SJCRH30 (cell line): ENCODE measurements at regions not wholly inside any gene's neighbourhood (a gene's known extent, or its start where the extent isn't known, plus 50 kb on each side); places are given as distances from the start of the nearest gene placed in this dataset.
"Not testable (repeated sequence)": the region's sequence is repeated elsewhere in the genome, so short reads cannot be mapped to it uniquely, and the experiment has no call there.

ENCODE experiments used
- DNase-seq, 2 experiments: peaks; one replicate each; pipeline ENCODE4 v3.0.0-alpha.2; 2015 to 2020
- H3K27ac ChIP-seq: fragments of 250-450 bp; sonication (Bioruptor Pico); 2 replicates; pipeline ENCODE4 v1.5.1; 2020; ENCODE audit warnings: mild to moderate bottlenecking, moderate library complexity
- H3K27me3 ChIP-seq: fragments of 250-450 bp; sonication (Bioruptor Pico); 2 replicates; pipeline ENCODE4 v1.5.1; 2020; ENCODE audit warnings: mild to moderate bottlenecking, moderate library complexity
- H3K36me3 ChIP-seq: fragments of 250-450 bp; sonication (Bioruptor Pico); 2 replicates; pipeline ENCODE4 v1.5.1; 2020; ENCODE audit warnings: mild to moderate bottlenecking, moderate library complexity
- H3K4me1 ChIP-seq: fragments of 250-450 bp; sonication (Bioruptor Pico); 2 replicates; pipeline ENCODE4 v1.5.1; 2020; ENCODE audit warnings: mild to moderate bottlenecking, moderate library complexity
- H3K4me3 ChIP-seq: fragments of 250-450 bp; sonication (Bioruptor Pico); 2 replicates; pipeline ENCODE4 v1.5.1; 2020; ENCODE audit warnings: mild to moderate bottlenecking, moderate library complexity
- H3K9me3 ChIP-seq: fragments of 250-450 bp; sonication (Bioruptor Pico); replicated peaks from 2 replicates; pipeline ENCODE4 v1.5.1; 2020; ENCODE audit warnings: mild to moderate bottlenecking, moderate library complexity

DNA sequence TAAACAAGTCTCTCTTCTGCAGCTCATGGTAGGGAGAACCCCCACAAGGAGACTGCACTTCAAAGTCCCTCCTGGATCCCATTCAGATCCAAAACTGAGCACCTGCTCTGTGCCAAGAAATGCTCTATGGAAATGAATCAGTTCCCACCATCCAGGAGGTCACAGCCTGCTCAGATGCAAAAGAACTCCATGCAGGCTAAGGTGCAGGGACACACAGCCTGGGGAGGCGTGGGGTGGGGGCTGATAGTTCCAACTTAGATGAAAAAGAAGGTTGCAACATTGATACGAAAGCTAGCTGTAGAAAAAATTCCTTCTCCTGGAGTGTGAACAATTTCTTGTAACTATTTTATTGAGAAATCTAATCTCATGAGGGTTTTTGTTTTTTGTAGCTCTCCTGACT is 111.0 kb upstream of the TMEM170B start:
- H3K27ac ChIP-seq: no peak overlapping the region
- no peak for DNase-seq
- H3K4me3 ChIP-seq: no peak overlapping the region
- H3K36me3 ChIP-seq: no peaks in the 10 kb centered on the region
- no peaks in the 10 kb centered on the region; the same call in 1 of the 2 replicates for H3K4me1 ChIP-seq
- no peaks in the 10 kb centered on the region for H3K27me3 ChIP-seq
- no peaks in the 10 kb centered on the region for H3K9me3 ChIP-seq

DNA sequence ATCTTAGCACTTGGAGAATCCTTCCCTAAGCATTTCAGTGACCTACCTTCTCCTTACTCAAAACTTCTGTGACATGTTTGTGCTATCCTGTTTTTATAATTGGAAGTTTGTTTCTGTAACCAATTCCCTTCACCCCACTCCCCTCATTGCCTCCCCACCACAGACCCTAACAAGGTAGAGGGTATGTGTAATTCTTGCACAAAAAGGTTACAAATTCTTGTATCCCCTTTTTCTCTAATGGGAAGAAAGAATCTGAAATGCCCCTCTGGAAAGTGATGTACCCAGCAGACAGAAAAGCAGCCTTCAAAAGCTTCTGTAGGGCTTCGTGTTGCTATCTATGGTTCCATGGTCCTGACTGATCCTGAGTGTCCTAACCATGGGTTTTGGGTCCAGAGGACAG is 111.7 kb upstream of the TMEM170B start:
- DNase-seq: no peak
- H3K4me3 ChIP-seq: no peak overlapping the region
- no peak overlapping the region for H3K27ac ChIP-seq
- no peaks in the 10 kb centered on the region for H3K36me3 ChIP-seq
- no peaks in the 10 kb centered on the region for H3K27me3 ChIP-seq
- no peaks in the 10 kb centered on the region; the same call in 1 of the 2 replicates for H3K4me1 ChIP-seq
- no peaks in the 10 kb centered on the region for H3K9me3 ChIP-seq

DNA sequence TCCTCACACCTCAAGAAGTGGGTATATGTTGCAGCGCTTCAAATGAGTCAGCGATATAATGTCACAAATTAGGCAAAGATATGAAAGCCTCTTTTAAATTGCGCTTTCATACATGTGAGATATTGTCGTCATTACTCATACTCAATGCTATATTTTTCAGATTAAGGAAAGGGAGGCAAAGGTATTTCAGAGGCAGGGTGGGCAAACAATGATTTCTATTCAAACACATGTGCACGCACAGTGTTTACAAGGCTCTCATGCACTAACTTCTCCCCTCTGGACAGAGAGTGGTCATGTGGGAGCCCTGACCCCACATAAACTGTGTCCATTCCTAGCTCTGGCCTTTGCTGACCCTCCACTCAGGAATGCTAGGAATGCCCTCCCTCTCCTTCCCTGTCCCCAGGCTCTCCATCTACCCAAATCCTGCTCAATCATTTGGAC is 112.1 kb upstream of the TMEM170B start:
- no peaks in the 10 kb centered on the region for H3K36me3 ChIP-seq
- no peaks in the 10 kb centered on the region; the same call in 1 of the 2 replicates for H3K4me1 ChIP-seq
- no peak for DNase-seq
- no peaks in the 10 kb centered on the region for H3K9me3 ChIP-seq
- no peak overlapping the region for H3K27ac ChIP-seq
- H3K27me3 ChIP-seq: no peaks in the 10 kb centered on the region
- no peak overlapping the region for H3K4me3 ChIP-seq

DNA sequence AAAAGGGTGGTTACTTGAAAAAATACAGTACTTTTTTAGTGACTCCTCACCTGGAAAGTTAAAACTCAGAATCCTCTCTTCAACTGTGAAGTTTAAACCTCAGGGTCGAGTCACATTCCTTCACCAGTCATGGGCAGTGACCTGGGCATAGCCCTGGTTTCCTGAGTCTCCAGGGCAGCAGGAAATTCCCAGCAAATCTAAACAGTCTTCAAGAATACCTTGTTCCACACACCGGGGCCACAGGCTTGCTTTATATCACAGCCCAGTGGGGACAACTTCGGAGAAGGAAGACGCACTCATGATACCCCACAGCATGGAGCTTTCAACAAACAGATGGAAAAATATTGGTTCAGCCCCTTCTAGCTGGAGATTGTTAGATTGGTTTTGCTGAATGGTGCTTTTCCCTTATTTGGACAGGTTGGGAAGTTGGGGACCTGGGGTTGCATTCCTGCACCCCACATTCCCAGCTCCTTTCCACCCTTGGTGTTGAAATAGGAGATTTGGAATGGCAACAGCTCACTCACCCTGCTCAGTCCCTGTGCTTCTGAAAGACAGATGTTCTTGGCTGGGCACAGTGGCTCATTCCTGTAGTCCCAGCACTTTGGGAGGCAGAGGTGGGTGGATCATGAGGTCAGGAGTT is 113.0 kb upstream of the TMEM170B start:
- Histone ChIP-seq H3K27ac (no peak overlapping the region), H3K4me3 (no peak overlapping the region), H3K27me3 (no peaks in the 10 kb centered on the region), H3K36me3 (no peaks in the 10 kb centered on the region), H3K9me3 (no peaks in the 10 kb centered on the region), H3K4me1 (no peaks in the 10 kb centered on the region; the same call in 1 of the 2 replicates)
- DNase-seq: no peak

DNA sequence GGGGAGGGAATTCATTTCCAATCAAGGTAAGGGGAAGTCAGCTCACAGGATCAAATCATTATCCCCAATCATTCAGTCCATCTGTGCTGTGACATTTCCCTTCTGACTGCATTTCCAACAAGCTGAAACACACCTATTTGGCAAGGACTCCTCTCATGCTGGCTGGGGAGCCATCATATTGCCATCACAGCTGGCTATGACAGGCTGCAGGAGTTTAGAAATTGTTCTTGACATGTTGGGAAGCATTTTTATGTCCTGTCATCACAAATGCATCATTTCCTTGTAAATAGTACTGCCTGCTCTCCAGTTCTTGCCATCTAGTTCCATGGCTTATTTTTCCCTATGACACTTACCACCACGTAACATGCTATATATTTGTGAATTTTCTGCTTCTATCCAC is 113.9 kb upstream of the TMEM170B start:
- Histone ChIP-seq H3K27ac (no peak overlapping the region), H3K27me3 (no peaks in the 10 kb centered on the region), H3K4me1 (no peaks in the 10 kb centered on the region), H3K36me3 (no peaks in the 10 kb centered on the region), H3K4me3 (no peak overlapping the region), H3K9me3 (no peaks in the 10 kb centered on the region)
- DNase-seq: no peak

DNA sequence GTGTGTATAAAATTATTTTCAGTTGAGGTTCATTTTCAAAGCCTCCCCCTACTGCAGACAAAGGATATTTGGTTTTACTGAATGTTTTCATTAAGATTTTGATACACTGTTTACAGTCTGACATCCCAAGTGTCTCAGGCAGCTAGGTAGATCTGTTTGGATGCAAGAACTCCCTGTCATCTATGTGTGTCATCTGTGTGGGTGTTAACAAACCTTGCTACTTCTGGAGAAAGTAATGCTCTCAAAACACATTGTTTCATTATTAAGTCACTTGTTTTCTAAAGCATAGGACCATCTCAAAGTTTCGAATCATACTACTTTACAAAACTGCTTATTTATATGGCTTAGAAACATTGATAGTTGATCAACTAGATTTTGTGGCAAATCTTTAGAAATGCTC is 114.5 kb upstream of the TMEM170B start:
- H3K27me3 ChIP-seq: no peaks in the 10 kb centered on the region
- no peaks in the 10 kb centered on the region for H3K36me3 ChIP-seq
- no peak for DNase-seq
- no peak overlapping the region for H3K4me3 ChIP-seq
- no peaks in the 10 kb centered on the region for H3K4me1 ChIP-seq
- H3K9me3 ChIP-seq: no peaks in the 10 kb centered on the region
- H3K27ac ChIP-seq: no peak overlapping the region

DNA sequence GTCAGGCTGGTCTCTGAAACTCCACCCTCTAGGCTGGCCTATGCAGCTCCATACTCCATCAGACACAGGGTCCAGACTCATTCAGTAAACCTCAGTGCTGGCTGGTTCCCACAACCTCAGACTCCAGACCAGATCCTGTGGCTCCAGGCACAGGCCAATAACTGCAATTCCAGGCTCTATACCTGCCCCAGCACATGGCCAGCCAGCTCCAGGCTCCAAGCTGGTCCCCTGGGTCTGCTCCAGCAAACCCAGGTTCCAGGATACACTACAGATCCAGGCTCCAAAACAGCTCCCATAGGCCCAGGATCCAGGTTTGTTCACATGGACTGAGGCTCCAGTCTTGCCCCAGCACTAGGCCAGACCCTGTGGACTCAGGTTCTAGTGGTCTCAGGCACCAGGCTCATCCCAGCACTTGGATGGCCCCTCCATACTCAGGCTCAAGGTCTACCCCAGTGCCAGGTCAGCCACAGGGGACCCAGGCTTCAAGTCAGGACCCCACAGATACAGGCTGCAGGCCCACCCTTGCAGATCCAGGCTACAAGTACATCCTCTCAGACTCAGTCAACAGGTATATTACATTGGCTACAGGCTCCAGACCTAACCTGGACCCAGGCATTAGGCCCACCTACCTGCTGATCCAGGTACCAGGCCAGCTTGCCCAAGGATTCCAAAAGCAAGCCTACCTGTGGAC is 117.6 kb upstream of the TMEM170B start:
- H3K4me1 ChIP-seq: no peaks in the 10 kb centered on the region
- no peaks in the 10 kb centered on the region for H3K27me3 ChIP-seq
- no peaks in the 10 kb centered on the region for H3K36me3 ChIP-seq
- H3K4me3 ChIP-seq: no peak overlapping the region
- no peak overlapping the region for H3K27ac ChIP-seq
- no peaks in the 10 kb centered on the region for H3K9me3 ChIP-seq
- DNase-seq: no peak

DNA sequence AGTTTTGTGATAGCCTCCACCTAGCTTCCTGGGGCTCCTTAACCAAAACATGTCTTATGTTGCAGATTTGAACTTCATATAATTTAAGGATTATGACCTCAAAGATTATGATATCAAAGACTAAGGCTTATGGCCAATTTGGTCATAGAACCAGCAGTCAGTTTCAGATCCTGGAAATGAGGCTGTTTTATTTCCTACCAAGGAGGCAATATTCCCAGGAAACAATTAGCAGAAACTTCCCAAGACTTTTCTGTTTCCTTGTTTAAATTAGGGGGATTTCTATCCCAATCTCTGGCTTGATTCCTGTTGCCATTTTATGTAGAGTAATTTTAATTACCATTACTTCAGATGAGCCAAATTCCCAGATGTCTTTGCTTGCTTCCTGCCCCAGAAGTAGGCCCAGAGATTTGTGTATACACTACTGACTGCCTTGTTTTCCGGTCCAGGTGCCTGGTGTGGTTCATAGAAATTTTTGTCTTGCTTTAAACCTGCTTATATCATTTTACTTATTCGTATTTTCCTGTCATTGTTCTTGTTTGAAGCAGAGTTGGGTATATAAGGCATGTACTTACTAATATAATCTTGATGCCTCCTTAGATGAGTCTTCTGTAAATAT is 119.2 kb upstream of the TMEM170B start:
- H3K4me3 ChIP-seq: no peak overlapping the region
- H3K4me1 ChIP-seq: no peaks in the 10 kb centered on the region
- DNase-seq: no peak
- no peaks in the 10 kb centered on the region for H3K27me3 ChIP-seq
- no peaks in the 10 kb centered on the region for H3K36me3 ChIP-seq
- H3K27ac ChIP-seq: no peak overlapping the region
- H3K9me3 ChIP-seq: no peaks in the 10 kb centered on the region

DNA sequence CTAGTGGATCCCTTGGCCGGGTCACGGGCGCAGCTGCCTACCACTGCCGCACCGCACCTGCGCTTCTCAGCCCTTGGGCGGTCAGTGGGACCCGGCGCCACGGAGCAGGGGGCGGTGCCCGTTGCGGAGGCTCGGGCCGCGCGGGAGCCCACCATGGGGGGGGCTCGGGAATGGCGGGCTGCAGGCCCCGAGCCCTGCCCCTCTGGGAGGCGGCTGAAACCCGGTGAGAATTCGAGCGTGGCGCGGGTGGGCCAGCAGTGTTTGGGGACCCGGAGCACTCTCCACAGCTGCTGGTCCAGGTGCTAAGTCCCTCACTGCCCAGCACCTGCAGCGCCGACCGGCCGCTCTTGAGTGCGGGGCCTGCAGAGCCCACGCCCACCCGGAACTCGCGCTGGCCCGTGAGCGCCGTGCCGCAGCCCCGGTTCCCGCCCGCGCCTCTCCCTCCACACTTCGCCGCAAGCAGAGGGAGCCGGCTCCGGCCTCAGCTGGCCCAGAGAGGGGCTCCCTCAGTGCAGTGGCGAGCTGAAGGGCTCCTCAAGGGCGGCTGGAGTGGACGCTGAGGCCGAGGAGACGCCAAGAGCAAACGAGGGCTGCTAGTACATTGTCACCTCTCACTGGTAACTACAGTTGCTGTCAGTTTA is 120.5 kb upstream of the TMEM170B start:
- Histone ChIP-seq H3K4me3 (no peak overlapping the region), H3K27ac (no peak overlapping the region), H3K9me3 (no peaks in the 10 kb centered on the region), H3K27me3 (no peaks in the 10 kb centered on the region), H3K36me3 (no peaks in the 10 kb centered on the region), H3K4me1 (no peaks in the 10 kb centered on the region)
- no peak for DNase-seq

DNA sequence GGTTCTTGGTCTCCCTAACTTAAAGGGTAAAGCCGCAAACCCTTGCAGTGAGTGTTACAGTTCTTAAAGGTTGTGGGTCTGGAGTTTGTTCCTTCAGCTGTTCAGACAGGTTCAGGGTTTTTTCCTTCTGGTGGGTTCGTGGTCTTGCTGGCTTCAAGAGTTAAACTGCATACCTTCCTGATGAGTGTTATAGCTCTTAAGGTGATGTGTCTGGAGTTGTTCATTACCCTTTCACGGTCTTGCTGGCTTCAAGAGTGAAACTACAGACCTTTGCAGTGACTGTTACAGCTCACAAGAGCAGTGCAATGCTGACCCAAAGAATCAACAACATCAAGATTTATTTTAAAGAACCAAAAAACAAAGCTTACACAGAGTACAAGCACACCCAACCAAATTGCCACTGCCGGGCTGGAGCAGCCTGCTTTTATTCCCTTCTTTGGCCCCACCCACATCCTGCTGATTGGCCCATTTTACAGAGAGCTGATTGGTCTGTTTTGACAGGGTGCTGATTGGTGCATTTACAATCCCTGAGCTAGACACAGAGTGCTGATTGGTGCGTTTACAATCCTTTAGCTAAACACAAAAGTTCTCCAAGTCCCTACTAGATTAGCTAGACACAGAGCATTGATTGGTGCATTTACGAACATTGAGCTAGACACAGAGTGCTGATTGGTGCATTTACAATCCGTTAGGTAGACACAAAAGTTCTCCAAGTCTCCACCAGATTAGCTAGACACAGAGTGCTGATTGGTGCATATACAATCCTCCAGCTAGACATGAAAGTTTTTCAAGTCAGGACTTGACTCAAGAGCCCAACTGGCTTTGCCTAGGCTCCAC is 121.2 kb upstream of the TMEM170B start:
- not testable (repeated sequence) for H3K4me1 ChIP-seq, H3K36me3 ChIP-seq, H3K9me3 ChIP-seq, H3K27me3 ChIP-seq, DNase-seq, H3K4me3 ChIP-seq, H3K27ac ChIP-seq

DNA sequence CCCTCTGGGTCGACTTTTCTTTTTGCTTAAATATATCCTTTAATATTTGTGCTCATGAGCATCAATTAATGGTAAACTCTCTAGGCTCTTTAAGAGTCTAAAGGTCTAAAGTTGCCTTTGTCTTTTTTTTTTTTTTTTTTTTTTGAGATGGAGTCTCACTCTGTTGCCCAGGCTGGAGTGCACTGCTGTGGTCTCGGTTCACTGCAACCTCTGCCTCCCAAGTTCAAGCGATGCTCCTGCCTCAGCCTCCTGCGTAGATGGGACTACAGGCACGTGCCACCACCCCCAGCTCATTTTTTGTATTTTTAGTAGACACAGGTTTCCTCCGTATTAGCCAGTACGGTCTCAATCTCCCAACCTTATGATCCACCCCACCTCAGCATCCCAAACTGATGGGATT is 122.0 kb upstream of the TMEM170B start:
- Histone ChIP-seq H3K9me3 (no peaks in the 10 kb centered on the region), H3K4me3 (no peak overlapping the region), H3K27ac (no peak overlapping the region), H3K36me3 (no peaks in the 10 kb centered on the region), H3K27me3 (no peaks in the 10 kb centered on the region), H3K4me1 (no peaks in the 10 kb centered on the region)
- no peak for DNase-seq

DNA sequence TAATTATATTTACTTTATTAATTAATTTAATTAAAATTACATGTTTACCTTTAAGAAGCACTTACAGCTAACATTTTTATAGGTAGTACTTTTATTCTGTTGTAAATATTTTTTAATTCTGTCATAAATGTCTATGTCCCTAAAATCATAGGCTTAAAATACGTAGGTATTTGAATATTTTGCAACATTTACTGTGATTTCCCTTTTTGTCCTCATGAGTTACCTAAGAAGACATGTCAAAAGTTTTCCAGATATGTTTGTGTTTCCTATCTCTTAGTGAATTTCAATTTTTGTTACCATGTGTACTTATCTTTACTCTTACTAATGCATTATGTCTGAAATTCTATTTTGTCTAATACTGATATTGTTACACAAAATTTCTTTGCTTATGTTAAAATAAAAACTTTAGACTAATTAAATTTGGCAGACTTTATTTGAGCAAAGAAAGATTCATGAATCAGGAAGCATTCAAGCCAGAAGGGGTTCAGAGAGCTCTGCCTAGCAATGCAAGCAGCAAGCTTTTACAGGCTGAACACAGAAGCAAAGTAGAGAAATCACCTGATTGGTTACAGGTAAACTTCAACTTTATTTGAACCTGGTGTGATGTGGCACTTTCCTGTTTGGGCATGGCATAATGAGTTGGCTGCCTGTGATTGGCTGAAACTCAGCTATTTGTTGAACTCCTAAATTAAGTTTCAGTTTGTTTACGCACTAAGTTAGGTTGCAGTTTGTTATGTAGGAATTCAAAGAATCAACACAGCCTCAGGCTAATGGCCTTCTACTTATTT is 123.2 kb upstream of the TMEM170B start:
- Histone ChIP-seq H3K36me3 (no peaks in the 10 kb centered on the region), H3K27ac (no peak overlapping the region), H3K9me3 (no peaks in the 10 kb centered on the region), H3K4me1 (no peaks in the 10 kb centered on the region), H3K27me3 (no peaks in the 10 kb centered on the region), H3K4me3 (no peak overlapping the region)
- DNase-seq: no peak

DNA sequence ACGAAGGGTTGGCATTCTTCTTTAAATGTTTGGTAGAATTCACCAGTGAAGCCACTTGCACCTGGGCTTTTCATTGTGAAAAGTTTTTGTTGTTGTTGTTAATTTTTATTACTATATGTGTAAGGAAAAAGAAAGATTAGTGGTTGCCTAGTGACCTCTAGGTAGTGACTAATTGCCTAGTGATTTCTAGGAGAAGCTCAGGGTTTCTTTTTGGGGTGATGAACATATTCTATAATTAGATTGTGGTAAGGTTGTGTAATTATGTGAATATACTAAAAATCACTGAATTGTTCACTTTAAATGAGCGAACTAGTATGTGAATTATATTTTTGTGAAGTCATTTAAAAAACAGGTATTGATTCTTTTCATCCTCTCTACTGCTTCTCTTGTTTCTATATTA is 123.8 kb upstream of the TMEM170B start:
- Histone ChIP-seq H3K4me3 (no peak overlapping the region), H3K36me3 (no peaks in the 10 kb centered on the region), H3K4me1 (no peaks in the 10 kb centered on the region), H3K9me3 (no peaks in the 10 kb centered on the region), H3K27me3 (no peaks in the 10 kb centered on the region), H3K27ac (no peak overlapping the region)
- no peak for DNase-seq

DNA sequence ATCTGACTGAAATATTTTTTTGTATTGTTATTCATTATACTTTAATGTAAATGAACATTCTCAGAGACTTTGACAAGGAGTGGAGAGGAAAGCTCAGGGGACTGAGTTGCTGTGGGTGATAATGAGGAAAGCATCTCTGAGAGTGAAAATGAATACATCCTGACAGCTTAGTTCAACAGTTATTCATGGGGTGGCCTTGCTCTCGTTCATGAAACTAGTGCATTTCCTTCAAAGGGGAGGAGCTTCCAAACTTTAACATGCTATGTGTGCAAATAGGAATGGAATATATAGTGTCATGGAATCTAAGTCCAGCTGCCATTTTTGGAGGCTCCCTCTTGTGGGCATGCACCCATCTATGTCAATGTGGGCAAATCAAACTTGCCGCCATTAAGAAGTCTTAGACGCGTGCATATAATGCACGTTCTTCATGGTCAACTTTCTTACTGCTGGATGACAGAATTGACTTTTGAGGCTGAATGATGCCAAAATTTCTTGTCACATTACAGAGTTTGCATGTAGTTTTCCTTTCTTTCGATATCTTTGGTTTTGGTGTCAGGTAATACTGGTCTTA is 124.3 kb upstream of the TMEM170B start:
- H3K27me3 ChIP-seq: no peaks in the 10 kb centered on the region
- no peak overlapping the region for H3K27ac ChIP-seq
- no peaks in the 10 kb centered on the region for H3K4me1 ChIP-seq

More for the DNA sequence above, 124.3 kb upstream of the TMEM170B start:
- H3K9me3 ChIP-seq: no peaks in the 10 kb centered on the region
- no peak for DNase-seq
- no peaks in the 10 kb centered on the region for H3K36me3 ChIP-seq
- no peak overlapping the region for H3K4me3 ChIP-seq
